ENCODE measurements at regions not wholly inside any gene's neighbourhood (a gene's known extent, or its start where the extent isn't known, plus 50 kb on each side); places are given as distances from the start of the nearest gene placed in this dataset.

DNA sequence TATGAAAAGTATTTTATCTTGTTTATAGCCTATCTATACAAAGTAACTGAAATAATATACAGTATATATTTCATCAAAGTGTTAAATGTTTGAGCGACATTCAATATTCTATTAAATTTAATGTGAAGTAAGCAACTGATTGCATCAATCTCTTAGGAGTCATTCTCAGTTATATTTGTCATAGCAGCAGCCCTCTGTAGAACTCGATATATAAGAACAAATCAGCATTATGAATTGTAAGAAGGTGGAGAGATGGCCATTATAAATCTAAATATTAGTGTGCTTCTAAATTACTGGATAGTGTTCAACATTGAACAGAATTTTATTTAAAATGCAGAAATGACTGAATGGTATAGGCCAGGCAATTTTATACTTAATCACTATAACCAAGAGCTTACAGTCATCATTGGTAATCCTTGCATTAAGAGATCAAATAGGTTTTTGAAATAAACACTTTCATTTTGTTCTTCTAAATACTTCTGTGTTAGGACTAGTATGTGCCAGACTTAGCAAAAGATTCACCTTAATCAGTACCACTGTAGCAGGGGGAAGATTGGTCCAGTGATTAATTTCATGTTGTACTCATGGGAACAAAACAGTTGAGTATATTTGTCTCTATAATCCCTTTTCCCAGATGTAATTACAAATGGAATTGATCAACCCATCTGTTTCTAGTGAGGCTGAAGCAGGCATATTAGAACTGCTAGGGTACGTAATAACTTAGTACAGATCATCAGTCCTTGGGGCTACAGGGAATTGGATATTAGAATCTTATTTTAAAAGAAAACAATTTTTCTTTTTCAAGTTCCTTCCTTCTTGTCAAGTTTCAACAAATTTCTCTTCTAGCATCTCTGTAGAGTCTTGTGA is 108.3 kb upstream of the TYRP1 start:
- Histone ChIP-seq H3K4me3 (ENCODE audit: low read depth in 2 of 2, low read length in 2 of 2) (no peak overlapping the region), H3K4me1 (ENCODE audit: control insufficient read depth, insufficient read depth, low read length) (no peaks in the 10 kb centered on the region), H3K9me3 (ENCODE audit: control insufficient read depth, insufficient read depth, low read depth, low read length) (no peaks in the 10 kb centered on the region), H3K27me3 (ENCODE audit: control insufficient read depth, insufficient read depth, low read length) (no peaks in the 10 kb centered on the region), H3K27ac (ENCODE audit: low read length) (no peak overlapping the region), H3K36me3 (ENCODE audit: control insufficient read depth, insufficient read depth, low read length) (no peaks in the 10 kb centered on the region)
- ATAC-seq (no peak), DNase-seq (ENCODE audit: low read depth, low spot score) (no peak)
- BruUV-seq (replicated peaks), result no TSS peak
- in situ Hi-C loops (cut with HindIII; ENCODE audit: low pct_unique_long_range_greater_than_20kb, low sequenced_read_pairs) (no loop called here), intact Hi-C loops (cut with micrococcal nuclease; ENCODE audit: unreplicated experiment) (no loop called here)
- ChIA-PET POLR2A (no interaction called here), CTCF (no interaction called here)
- TF ChIP-seq SIN3A (IDR thresholded peaks at IDR 0.05; ENCODE audit: borderline replicate concordance, insufficient read depth, low read depth, low read length) (no peak), TCF7L2 (IDR thresholded peaks at IDR 0.05; ENCODE audit: low read depth, low read length) (no peak), POLR2AphosphoS5 (IDR thresholded peaks at IDR 0.05; ENCODE audit: low read depth, low read length) (no peak), REST (IDR thresholded peaks at IDR 0.05; ENCODE audit: insufficient read depth in 1 of 2, low read depth in 2 of 2, low read length in 1 of 2) (no peak)
- TF ChIP-seq, protein P1, sequence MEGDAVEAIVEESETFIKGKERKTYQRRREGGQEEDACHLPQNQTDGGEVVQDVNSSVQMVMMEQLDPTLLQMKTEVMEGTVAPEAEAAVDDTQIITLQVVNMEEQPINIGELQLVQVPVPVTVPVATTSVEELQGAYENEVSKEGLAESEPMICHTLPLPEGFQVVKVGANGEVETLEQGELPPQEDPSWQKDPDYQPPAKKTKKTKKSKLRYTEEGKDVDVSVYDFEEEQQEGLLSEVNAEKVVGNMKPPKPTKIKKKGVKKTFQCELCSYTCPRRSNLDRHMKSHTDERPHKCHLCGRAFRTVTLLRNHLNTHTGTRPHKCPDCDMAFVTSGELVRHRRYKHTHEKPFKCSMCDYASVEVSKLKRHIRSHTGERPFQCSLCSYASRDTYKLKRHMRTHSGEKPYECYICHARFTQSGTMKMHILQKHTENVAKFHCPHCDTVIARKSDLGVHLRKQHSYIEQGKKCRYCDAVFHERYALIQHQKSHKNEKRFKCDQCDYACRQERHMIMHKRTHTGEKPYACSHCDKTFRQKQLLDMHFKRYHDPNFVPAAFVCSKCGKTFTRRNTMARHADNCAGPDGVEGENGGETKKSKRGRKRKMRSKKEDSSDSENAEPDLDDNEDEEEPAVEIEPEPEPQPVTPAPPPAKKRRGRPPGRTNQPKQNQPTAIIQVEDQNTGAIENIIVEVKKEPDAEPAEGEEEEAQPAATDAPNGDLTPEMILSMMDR (IDR thresholded peaks at IDR 0.05), result no peak

- ChIA-PET CTCF (no interaction called here), POLR2A (no interaction called here)
- Histone ChIP-seq H3K9me3 (ENCODE audit: control insufficient read depth, insufficient read depth, low read depth, low read length) (no peaks in the 10 kb centered on the region), H3K36me3 (ENCODE audit: control insufficient read depth, insufficient read depth, low read length) (no peaks in the 10 kb centered on the region), H3K27ac (ENCODE audit: low read length) (no peak overlapping the region), H3K4me3 (ENCODE audit: low read depth in 2 of 2, low read length in 2 of 2) (no peak overlapping the region), H3K4me1 (ENCODE audit: control insufficient read depth, insufficient read depth, low read length) (no peaks in the 10 kb centered on the region), H3K27me3 (ENCODE audit: control insufficient read depth, insufficient read depth, low read length) (no peaks in the 10 kb centered on the region)
- DNase-seq (ENCODE audit: low read depth, low spot score) (no peak), ATAC-seq (no peak)
- BruUV-seq (replicated peaks), result no TSS peak
- TF ChIP-seq POLR2AphosphoS5 (IDR thresholded peaks at IDR 0.05; ENCODE audit: low read depth, low read length) (no peak), REST (IDR thresholded peaks at IDR 0.05; ENCODE audit: insufficient read depth in 1 of 2, low read depth in 2 of 2, low read length in 1 of 2) (no peak), TCF7L2 (IDR thresholded peaks at IDR 0.05; ENCODE audit: low read depth, low read length) (no peak), SIN3A (IDR thresholded peaks at IDR 0.05; ENCODE audit: borderline replicate concordance, insufficient read depth, low read depth, low read length) (no peak)
- TF ChIP-seq, protein P1 (IDR thresholded peaks at IDR 0.05), result no peak
- intact Hi-C loops (cut with micrococcal nuclease; ENCODE audit: unreplicated experiment), result no loop called here
- in situ Hi-C loops (cut with HindIII; ENCODE audit: low pct_unique_long_range_greater_than_20kb, low sequenced_read_pairs), result no loop called here
These were observed 97.8 kb upstream of the TYRP1 start for GRCh38 chr9:12595400-12595799.

All from Panc1 (cell line).